GM12872 (cell line): ENCODE measurements at regions not wholly inside any gene's neighbourhood (a gene's known extent, or its start where the extent isn't known, plus 50 kb on each side); places are given as distances from the start of the nearest gene placed in this dataset.

ENCODE experiments used
- CTCF ChIP-seq: IDR thresholded peaks from 3 replicates; pipeline ENCODE4 v1.5.1; 2011; ENCODE audit warnings: low read depth, mild to moderate bottlenecking, low read length, moderate library complexity; ENCODE audit not compliant: insufficient read depth

- no peak for TF ChIP-seq CTCF
These were observed 637.5 kb downstream of the AJAP1 start for GRCh38 chr1:5291889-5292288.

- TF ChIP-seq CTCF = no peak
These were observed 633.1 kb downstream of the AJAP1 start for GRCh38 chr1:5287178-5288150.

GRCh38 chr1:5286244-5286643 is 631.8 kb downstream of the AJAP1 start:
- TF ChIP-seq CTCF = peak; percentile 52; the same call in 2 of the 3 replicates

GRCh38 chr1:5274527-5274926 is 620.1 kb downstream of the AJAP1 start:
- TF ChIP-seq CTCF = no peak

GRCh38 chr1:5273280-5274003 is 619.0 kb downstream of the AJAP1 start:
- no peak for TF ChIP-seq CTCF

GRCh38 chr1:5272325-5272724 is 617.9 kb downstream of the AJAP1 start:
- no peak for TF ChIP-seq CTCF

GRCh38 chr1:5271264-5271663 is 616.9 kb downstream of the AJAP1 start:
- no peak for TF ChIP-seq CTCF
